PFSK-1 (cell line): ENCODE measurements at regions not wholly inside any gene's neighbourhood (a gene's known extent, or its start where the extent isn't known, plus 50 kb on each side); places are given as distances from the start of the nearest gene placed in this dataset.

Experiments
- FOXP2 ChIP-seq: optimal IDR thresholded peaks from 2 replicates; pipeline ENCODE3; 2011; ENCODE audit warnings: borderline replicate concordance, control low read depth, inconsistent platforms; ENCODE audit not compliant: insufficient read depth; ENCODE audit errors: extremely low read length, extremely low read depth
- POLR2AphosphoS5 ChIP-seq: IDR thresholded peaks from 2 replicates; pipeline ENCODE4 v1.6.1; 2012; ENCODE audit warnings: low read depth, mild to moderate bottlenecking, control low read depth, low read length, moderate library complexity
- SIN3A ChIP-seq: IDR thresholded peaks from 2 replicates; pipeline ENCODE4 v1.6.1; 2012; ENCODE audit warnings: mild to moderate bottlenecking, low read length, moderate library complexity, borderline replicate concordance; ENCODE audit not compliant: insufficient read depth
- TAF1 ChIP-seq: IDR thresholded peaks from 2 replicates; pipeline ENCODE4 v1.6.1; 2012; ENCODE audit warnings: low read length, control low read depth, borderline replicate concordance; ENCODE audit not compliant: insufficient read depth
- TF ChIP-seq, protein P1 (sequence below), 2 experiments: IDR thresholded peaks; 2 replicates each; pipeline versions ENCODE4 v1.6.1 to v1.8.0; 2011 to 2012; ENCODE audit warnings: low read depth in 2 of 2, low read length in 2 of 2, control low read depth in 1 of 2, inconsistent platforms in 1 of 2, mild to moderate bottlenecking in 1 of 2, moderate library complexity in 1 of 2; ENCODE audit not compliant: insufficient read depth in 1 of 2

DNA sequence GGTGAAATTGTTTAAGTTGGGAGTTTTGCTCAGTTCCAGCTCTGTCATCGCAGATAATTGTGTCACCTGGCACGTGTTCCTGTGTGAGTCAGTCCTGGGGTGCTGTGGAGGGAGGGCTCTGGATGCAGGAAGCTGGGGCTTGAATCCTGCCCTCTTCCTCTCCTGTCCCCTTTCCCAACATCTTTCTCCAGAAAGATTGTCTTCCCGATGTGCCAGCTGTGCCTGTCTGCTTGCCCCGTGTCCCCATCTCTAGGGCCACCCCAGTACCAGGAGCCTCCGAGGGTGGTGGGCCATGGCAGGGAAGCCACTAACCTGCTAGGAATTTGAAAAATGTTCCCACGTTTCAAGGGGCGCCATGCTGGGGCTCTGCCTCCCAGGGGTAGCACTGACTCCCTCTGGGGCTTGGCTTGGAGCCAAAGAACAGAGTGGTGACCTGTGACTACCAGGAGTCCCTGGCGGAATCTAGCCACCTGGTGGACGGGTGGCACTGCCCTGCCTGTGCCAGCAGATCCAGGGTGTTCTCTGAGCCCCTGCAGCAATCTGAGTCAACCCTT lies 198.1 kb downstream of the ENGASE start:
- no peak for TF ChIP-seq TAF1
- no peak for TF ChIP-seq POLR2AphosphoS5
- TF ChIP-seq, protein P1, sequence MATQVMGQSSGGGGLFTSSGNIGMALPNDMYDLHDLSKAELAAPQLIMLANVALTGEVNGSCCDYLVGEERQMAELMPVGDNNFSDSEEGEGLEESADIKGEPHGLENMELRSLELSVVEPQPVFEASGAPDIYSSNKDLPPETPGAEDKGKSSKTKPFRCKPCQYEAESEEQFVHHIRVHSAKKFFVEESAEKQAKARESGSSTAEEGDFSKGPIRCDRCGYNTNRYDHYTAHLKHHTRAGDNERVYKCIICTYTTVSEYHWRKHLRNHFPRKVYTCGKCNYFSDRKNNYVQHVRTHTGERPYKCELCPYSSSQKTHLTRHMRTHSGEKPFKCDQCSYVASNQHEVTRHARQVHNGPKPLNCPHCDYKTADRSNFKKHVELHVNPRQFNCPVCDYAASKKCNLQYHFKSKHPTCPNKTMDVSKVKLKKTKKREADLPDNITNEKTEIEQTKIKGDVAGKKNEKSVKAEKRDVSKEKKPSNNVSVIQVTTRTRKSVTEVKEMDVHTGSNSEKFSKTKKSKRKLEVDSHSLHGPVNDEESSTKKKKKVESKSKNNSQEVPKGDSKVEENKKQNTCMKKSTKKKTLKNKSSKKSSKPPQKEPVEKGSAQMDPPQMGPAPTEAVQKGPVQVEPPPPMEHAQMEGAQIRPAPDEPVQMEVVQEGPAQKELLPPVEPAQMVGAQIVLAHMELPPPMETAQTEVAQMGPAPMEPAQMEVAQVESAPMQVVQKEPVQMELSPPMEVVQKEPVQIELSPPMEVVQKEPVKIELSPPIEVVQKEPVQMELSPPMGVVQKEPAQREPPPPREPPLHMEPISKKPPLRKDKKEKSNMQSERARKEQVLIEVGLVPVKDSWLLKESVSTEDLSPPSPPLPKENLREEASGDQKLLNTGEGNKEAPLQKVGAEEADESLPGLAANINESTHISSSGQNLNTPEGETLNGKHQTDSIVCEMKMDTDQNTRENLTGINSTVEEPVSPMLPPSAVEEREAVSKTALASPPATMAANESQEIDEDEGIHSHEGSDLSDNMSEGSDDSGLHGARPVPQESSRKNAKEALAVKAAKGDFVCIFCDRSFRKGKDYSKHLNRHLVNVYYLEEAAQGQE (IDR thresholded peaks at IDR 0.05; ENCODE audit: insufficient read depth in 1 of 2, low read depth in 2 of 2, low read length in 2 of 2), result no peak
- no peak for TF ChIP-seq SIN3A
- no peak for TF ChIP-seq FOXP2
